Effector memory CD8-positive, alpha-beta T cell (primary cell): ENCODE measurements at regions not wholly inside any gene's neighbourhood (a gene's known extent, or its start where the extent isn't known, plus 50 kb on each side); places are given as distances from the start of the nearest gene placed in this dataset.

Experiments
- ATAC-seq: fragments of 150-1000 bp; cut with Tn5 transposase; replicated peaks from 2 replicates; pipeline ENCODE4 v1.10.0; 2021; ENCODE audit warnings: mild to moderate bottlenecking, moderate library complexity
- DNase-seq, 3 experiments: peaks; one replicate each; pipeline ENCODE4 v3.0.0; 2021
- H3K27ac Mint-ChIP-seq, 2 donors: one replicate each; pipeline ENCODE4 v1.8.0; 2022; ENCODE audit warnings: mild to moderate bottlenecking in 2 of 2, mixed read lengths in 2 of 2, moderate library complexity in 2 of 2
- H3K27me3 Mint-ChIP-seq, 2 donors: one replicate each; pipeline ENCODE4 v1.8.0; 2022; ENCODE audit warnings: mixed read lengths in 2 of 2
- H3K36me3 Mint-ChIP-seq: one replicate; pipeline ENCODE4 v1.8.0; 2022; ENCODE audit warnings: mild to moderate bottlenecking, moderate library complexity, mixed read lengths; ENCODE audit not compliant: insufficient read depth
- H3K4me1 Mint-ChIP-seq, 2 donors: one replicate each; pipeline ENCODE4 v1.8.0; 2022; ENCODE audit warnings: low read depth in 2 of 2, mixed read lengths in 2 of 2
- H3K4me3 Mint-ChIP-seq, 2 donors: one replicate each; pipeline ENCODE4 v1.8.0; 2022; ENCODE audit warnings: mild to moderate bottlenecking in 2 of 2, mixed read lengths in 2 of 2, moderate library complexity in 2 of 2
- H3K9me3 Mint-ChIP-seq, 2 donors: one replicate each; pipeline ENCODE4 v1.8.0; 2022; ENCODE audit warnings: mixed read lengths in 2 of 2

GRCh38 chr3:6560259-6560658 is 300.7 kb upstream of the GRM7 start:
- Mint-ChIP-seq H3K36me3 (no peaks in the 10 kb centered on the region), H3K4me1 (no peaks in the 10 kb centered on the region), H3K4me3 (no peak overlapping the region), H3K27ac (no peak overlapping the region), H3K9me3 (peaks cover 7 to 8% of the 10 kb centered on the region in 2 donors), H3K27me3 (no peaks in the 10 kb centered on the region)
- DNase-seq (no peak), ATAC-seq (no peak)

GRCh38 chr3:6567241-6567640 is 293.7 kb upstream of the GRM7 start:
- DNase-seq, result no peak
- Mint-ChIP-seq H3K27ac (no peak overlapping the region), H3K36me3 (no peaks in the 10 kb centered on the region), H3K4me3 (no peak overlapping the region), H3K27me3 (no peaks in the 10 kb centered on the region), H3K9me3 (peaks cover 4 to 5% of the 10 kb centered on the region in 2 donors), H3K4me1 (no peaks in the 10 kb centered on the region)
- ATAC-seq, result no peak

GRCh38 chr3:6568999-6569493 is 291.9 kb upstream of the GRM7 start:
- no peak for DNase-seq
- Mint-ChIP-seq H3K27ac (no peak overlapping the region), H3K36me3 (no peaks in the 10 kb centered on the region), H3K9me3 (peaks cover 4% of the 10 kb centered on the region in 2 donors), H3K4me1 (no peaks in the 10 kb centered on the region), H3K4me3 (no peak overlapping the region), H3K27me3 (no peaks in the 10 kb centered on the region)
- no peak for ATAC-seq

- H3K27ac Mint-ChIP-seq, result no peak overlapping the region
- ATAC-seq, result no peak
- H3K27me3 Mint-ChIP-seq, result no peaks in the 10 kb centered on the region
- H3K4me1 Mint-ChIP-seq, result no peaks in the 10 kb centered on the region
- peaks cover 0 to 4% of the 10 kb centered on the region in 2 donors for H3K9me3 Mint-ChIP-seq
- H3K4me3 Mint-ChIP-seq, result no peak overlapping the region
- H3K36me3 Mint-ChIP-seq, result no peaks in the 10 kb centered on the region
- DNase-seq, result no peak
These were observed 289.5 kb upstream of the GRM7 start for GRCh38 chr3:6571448-6571847.

- Mint-ChIP-seq H3K27me3 (no peaks in the 10 kb centered on the region), H3K36me3 (no peaks in the 10 kb centered on the region), H3K9me3 (peaks cover 0 to 2% of the 10 kb centered on the region in 2 donors), H3K4me1 (no peaks in the 10 kb centered on the region), H3K27ac (no peak overlapping the region), H3K4me3 (no peak overlapping the region)
- DNase-seq, result no peak
- ATAC-seq, result no peak
These were observed 283.3 kb upstream of the GRM7 start for GRCh38 chr3:6577584-6577983.

DNA sequence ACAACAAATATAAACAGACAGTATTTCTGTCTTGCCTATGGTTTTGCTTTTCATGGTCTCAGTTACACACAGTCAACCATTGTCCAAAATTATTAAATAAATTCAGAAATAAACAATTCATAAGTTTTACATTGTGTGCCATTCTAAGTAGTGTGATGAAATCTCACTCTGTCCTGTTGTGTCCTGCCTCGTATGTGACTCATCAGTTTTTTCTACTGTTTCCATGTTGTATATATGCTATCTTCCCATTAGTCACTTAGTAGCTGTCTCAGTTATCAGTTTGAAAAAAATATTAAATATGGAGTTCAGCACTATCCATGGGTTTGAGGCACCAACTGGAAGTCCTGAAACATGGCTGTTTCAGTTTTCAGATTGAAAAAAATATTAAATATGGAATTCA is 282.4 kb upstream of the GRM7 start:
- H3K4me1 Mint-ChIP-seq, result no peaks in the 10 kb centered on the region
- H3K4me3 Mint-ChIP-seq, result no peak overlapping the region
- H3K9me3 Mint-ChIP-seq, result peaks cover 0 to 2% of the 10 kb centered on the region in 2 donors
- no peak for DNase-seq
- H3K27ac Mint-ChIP-seq, result no peak overlapping the region
- no peaks in the 10 kb centered on the region for H3K27me3 Mint-ChIP-seq
- no peak for ATAC-seq
- H3K36me3 Mint-ChIP-seq, result no peaks in the 10 kb centered on the region

DNA sequence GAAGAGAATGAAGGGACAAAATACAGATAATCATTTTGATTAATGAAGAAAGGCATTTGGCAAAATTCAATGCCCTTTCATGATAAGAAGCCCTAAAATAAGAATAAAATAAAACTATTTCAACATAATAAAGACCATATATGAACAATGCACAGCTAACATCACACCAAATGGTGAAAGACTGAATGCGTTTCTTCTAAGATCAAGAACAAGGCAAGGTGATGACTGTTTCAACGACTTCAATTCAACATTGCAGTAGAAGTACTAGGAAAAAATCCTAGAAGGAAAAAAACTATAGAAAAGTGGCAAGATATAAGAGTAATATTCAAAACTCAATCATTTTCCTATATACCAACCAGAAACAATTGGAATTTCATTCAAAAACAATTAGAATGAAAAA is 280.1 kb upstream of the GRM7 start:
- no peaks in the 10 kb centered on the region for H3K27me3 Mint-ChIP-seq
- H3K36me3 Mint-ChIP-seq, result no peaks in the 10 kb centered on the region
- ATAC-seq, result no peak
- H3K9me3 Mint-ChIP-seq, result peaks cover 0 to 2% of the 10 kb centered on the region in 2 donors
- H3K4me3 Mint-ChIP-seq, result no peak overlapping the region
- no peak for DNase-seq
- H3K27ac Mint-ChIP-seq, result no peak overlapping the region
- no peaks in the 10 kb centered on the region for H3K4me1 Mint-ChIP-seq

GRCh38 chr3:6585360-6585759 is 275.6 kb upstream of the GRM7 start:
- no peak for DNase-seq
- H3K4me1 Mint-ChIP-seq, result no peaks in the 10 kb centered on the region
- H3K27me3 Mint-ChIP-seq, result no peaks in the 10 kb centered on the region
- peaks cover 6 to 22% of the 10 kb centered on the region in 2 donors for H3K9me3 Mint-ChIP-seq
- H3K4me3 Mint-ChIP-seq, result no peak overlapping the region
- ATAC-seq, result no peak
- no peaks in the 10 kb centered on the region for H3K36me3 Mint-ChIP-seq
- no peak overlapping the region for H3K27ac Mint-ChIP-seq

- Mint-ChIP-seq H3K27me3 (no peaks in the 10 kb centered on the region), H3K27ac (no peak overlapping the region), H3K4me3 (no peak overlapping the region), H3K4me1 (no peaks in the 10 kb centered on the region), H3K9me3 (peaks cover 8 to 29% of the 10 kb centered on the region in 2 donors), H3K36me3 (no peaks in the 10 kb centered on the region)
- DNase-seq (no peak), ATAC-seq (no peak)
These were observed 260.7 kb upstream of the GRM7 start for GRCh38 chr3:6600237-6600636.

- Mint-ChIP-seq H3K36me3 (no peaks in the 10 kb centered on the region), H3K4me1 (no peaks in the 10 kb centered on the region), H3K27ac (no peak overlapping the region), H3K9me3 (peaks cover 8 to 34% of the 10 kb centered on the region in 2 donors), H3K4me3 (no peak overlapping the region), H3K27me3 (no peaks in the 10 kb centered on the region)
- no peak for ATAC-seq
- DNase-seq, result no peak
These were observed 259.5 kb upstream of the GRM7 start for GRCh38 chr3:6601374-6601773.

GRCh38 chr3:6602329-6602728 is 258.6 kb upstream of the GRM7 start:
- Mint-ChIP-seq H3K4me1 (no peaks in the 10 kb centered on the region), H3K36me3 (no peaks in the 10 kb centered on the region), H3K4me3 (no peak overlapping the region), H3K9me3 (peaks cover 8 to 34% of the 10 kb centered on the region in 2 donors), H3K27ac (no peak overlapping the region), H3K27me3 (no peaks in the 10 kb centered on the region)
- DNase-seq (no peak), ATAC-seq (no peak)

GRCh38 chr3:6605227-6605626 is 255.7 kb upstream of the GRM7 start:
- H3K4me3 Mint-ChIP-seq, result no peak overlapping the region
- H3K27me3 Mint-ChIP-seq, result no peaks in the 10 kb centered on the region
- DNase-seq (no peak), ATAC-seq (no peak)
- no peaks in the 10 kb centered on the region for H3K36me3 Mint-ChIP-seq
- peaks cover 18 to 23% of the 10 kb centered on the region in 2 donors for H3K9me3 Mint-ChIP-seq
- H3K27ac Mint-ChIP-seq, result no peak overlapping the region
- H3K4me1 Mint-ChIP-seq, result no peaks in the 10 kb centered on the region

DNA sequence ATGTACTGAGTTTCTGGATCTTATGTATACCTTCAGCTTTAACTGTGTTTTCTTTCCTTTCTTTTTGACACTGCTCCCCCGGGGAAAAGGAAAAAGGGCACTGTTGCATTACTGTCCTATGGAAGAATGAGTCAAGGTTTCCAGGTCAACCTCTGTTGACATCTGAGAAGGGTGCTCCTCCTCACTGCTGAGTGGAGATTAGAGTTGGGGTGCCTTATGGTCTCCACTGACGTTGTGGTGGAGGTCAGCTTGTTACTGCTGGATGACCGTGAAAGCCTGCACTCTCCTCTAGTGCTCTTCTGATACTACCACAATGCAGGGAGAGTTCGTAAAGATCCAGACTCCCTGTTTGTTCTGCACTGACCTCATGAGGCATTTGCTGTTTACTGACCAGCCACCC is 252.1 kb upstream of the GRM7 start:
- ATAC-seq (no peak), DNase-seq (no peak)
- H3K4me1 Mint-ChIP-seq, result no peaks in the 10 kb centered on the region
- H3K36me3 Mint-ChIP-seq, result no peaks in the 10 kb centered on the region
- no peak overlapping the region for H3K27ac Mint-ChIP-seq
- no peaks in the 10 kb centered on the region for H3K27me3 Mint-ChIP-seq
- no peak overlapping the region for H3K4me3 Mint-ChIP-seq
- peaks cover 10 to 13% of the 10 kb centered on the region in 2 donors for H3K9me3 Mint-ChIP-seq

- no peaks in the 10 kb centered on the region for H3K4me1 Mint-ChIP-seq
- H3K36me3 Mint-ChIP-seq, result no peaks in the 10 kb centered on the region
- H3K4me3 Mint-ChIP-seq, result no peak overlapping the region
- peaks cover 0 to 12% of the 10 kb centered on the region in 2 donors for H3K9me3 Mint-ChIP-seq
- no peaks in the 10 kb centered on the region for H3K27me3 Mint-ChIP-seq
- ATAC-seq (no peak), DNase-seq (no peak)
- no peak overlapping the region for H3K27ac Mint-ChIP-seq
These were observed 248.8 kb upstream of the GRM7 start for GRCh38 chr3:6612034-6612616.

DNA sequence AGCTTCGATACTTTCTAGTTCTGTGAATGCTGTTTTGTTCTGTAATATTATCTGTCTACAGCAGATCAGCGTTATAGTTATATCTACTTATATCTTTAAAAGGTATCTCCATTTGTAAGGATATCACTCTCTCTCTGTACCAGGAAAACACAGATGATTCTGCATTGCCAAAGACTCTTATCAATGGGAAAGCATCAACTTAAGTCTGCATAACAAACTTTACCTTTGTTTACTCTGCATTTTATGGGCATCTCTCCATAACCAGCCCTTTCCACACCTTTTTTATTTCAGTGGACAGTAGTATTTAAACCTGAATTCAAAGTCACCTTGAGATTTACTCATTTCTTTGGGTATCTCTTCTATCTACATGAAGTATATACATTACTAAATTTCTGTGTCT is 238.7 kb upstream of the GRM7 start:
- Mint-ChIP-seq H3K4me3 (no peak overlapping the region), H3K27ac (no peak overlapping the region), H3K4me1 (no peaks in the 10 kb centered on the region), H3K36me3 (no peaks in the 10 kb centered on the region), H3K9me3 (peaks cover 0 to 8% of the 10 kb centered on the region in 2 donors), H3K27me3 (no peaks in the 10 kb centered on the region)
- ATAC-seq (no peak), DNase-seq (no peak)
